HG03469 (cell line): ENCODE measurements at regions not wholly inside any gene's neighbourhood (a gene's known extent, or its start where the extent isn't known, plus 50 kb on each side); places are given as distances from the start of the nearest gene placed in this dataset.
"Not testable (repeated sequence)": the region's sequence is repeated elsewhere in the genome, so short reads cannot be mapped to it uniquely, and the experiment has no call there.

Experiments
- ATAC-seq: cut with Tn5 transposase; IDR thresholded peaks from one replicate; pipeline ENCODE4 v1.9.1; 2021; ENCODE audit warnings: mild to moderate bottlenecking, moderate library complexity, moderate number of reproducible peaks; ENCODE audit not compliant: unreplicated experiment

GRCh38 chr3:67981077-67981476 is 326.7 kb upstream of the SUCLG2 start:
- ATAC-seq, result no peak

GRCh38 chr3:67979342-67979741 is 324.9 kb upstream of the SUCLG2 start:
- no peak for ATAC-seq

GRCh38 chr3:67977762-67978161 is 323.4 kb upstream of the SUCLG2 start:
- ATAC-seq, result no peak

GRCh38 chr3:67976663-67977062 is 322.3 kb upstream of the SUCLG2 start:
- ATAC-seq, result no peak

GRCh38 chr3:67964596-67964995 is 310.2 kb upstream of the SUCLG2 start:
- ATAC-seq, result no peak

GRCh38 chr3:67957268-67957667 is 302.9 kb upstream of the SUCLG2 start:
- no peak for ATAC-seq

GRCh38 chr3:67947808-67948508 is 293.5 kb upstream of the SUCLG2 start:
- ATAC-seq, result no peak

- ATAC-seq, result no peak
These were observed 292.0 kb upstream of the SUCLG2 start for GRCh38 chr3:67946436-67946835.

- no peak for ATAC-seq
These were observed 289.1 kb upstream of the SUCLG2 start for GRCh38 chr3:67943546-67943945.

- no peak for ATAC-seq
These were observed 287.1 kb upstream of the SUCLG2 start for GRCh38 chr3:67941433-67942030.

GRCh38 chr3:67940210-67940952 is 286.0 kb upstream of the SUCLG2 start:
- no peak for ATAC-seq

GRCh38 chr3:67937498-67938118 is 283.2 kb upstream of the SUCLG2 start:
- ATAC-seq, result no peak

- not testable (repeated sequence) for ATAC-seq
These were observed 276.0 kb upstream of the SUCLG2 start for GRCh38 chr3:67930394-67930793.

GRCh38 chr3:67923796-67924195 is 269.4 kb upstream of the SUCLG2 start:
- no peak for ATAC-seq

GRCh38 chr3:67920969-67921368 is 266.6 kb upstream of the SUCLG2 start:
- no peak for ATAC-seq

GRCh38 chr3:67920311-67920710 is 265.9 kb upstream of the SUCLG2 start:
- no peak for ATAC-seq

GRCh38 chr3:67916353-67916752 is 261.9 kb upstream of the SUCLG2 start:
- ATAC-seq, result no peak

- no peak for ATAC-seq
These were observed 253.3 kb upstream of the SUCLG2 start for GRCh38 chr3:67907735-67908134.

GRCh38 chr3:67906261-67906660 is 251.8 kb upstream of the SUCLG2 start:
- ATAC-seq, result no peak

- no peak for ATAC-seq
These were observed 247.3 kb upstream of the SUCLG2 start for GRCh38 chr3:67901681-67902080.

GRCh38 chr3:67898916-67899315 is 244.5 kb upstream of the SUCLG2 start:
- ATAC-seq, result no peak
